ENCODE measurements at regions not wholly inside any gene's neighbourhood (a gene's known extent, or its start where the extent isn't known, plus 50 kb on each side); places are given as distances from the start of the nearest gene placed in this dataset.
A peak's percentile ranks its signal among the peaks of the same experiment; 100 is the strongest.

- Histone ChIP-seq H3K4me1 (replicated peaks in 1 of 4; ENCODE audit: control insufficient read depth in 3 of 4, insufficient read depth in 4 of 4, low read length in 3 of 4) (peaks cover 0 to 4% (median 4%) of the 10 kb centered on the region in 4 experiments; a peak in 3 of 7 replicates), H3K4me2 (ENCODE audit: insufficient read depth in 1 of 2, low read depth in 2 of 2, low read length in 2 of 2) (no peak overlapping the region), H3K79me2 (ENCODE audit: control insufficient read depth in 1 of 2, insufficient read depth in 2 of 2, low read length in 2 of 2) (no peaks in the 10 kb centered on the region), H3K23ac (ENCODE audit: insufficient read length) (no peak overlapping the region), H3K27me3 (replicated peaks in 1 of 4; ENCODE audit: control insufficient read depth in 3 of 4, extremely low read depth in 1 of 4, insufficient read depth in 3 of 4, low read length in 3 of 4) (no peaks in the 10 kb centered on the region), H2BK20ac (ENCODE audit: low read length) (no peak overlapping the region), H3K4ac (replicated peaks; ENCODE audit: insufficient read length, low read depth, low read length) (no peak overlapping the region), H2BK120ac (replicated peaks; ENCODE audit: low read depth, low read length) (no peak overlapping the region), H2BK5ac (ENCODE audit: low read depth, low read length) (no peak overlapping the region), H3K18ac (ENCODE audit: extremely low read depth, low read length) (no peak overlapping the region), H3K56ac (replicated peaks; ENCODE audit: insufficient read length, low read depth, low read length) (no peak overlapping the region), H3K79me1 (ENCODE audit: low read depth, low read length) (no peaks in the 10 kb centered on the region), H3K4me3 (ENCODE audit: extremely low read depth in 1 of 4, insufficient read depth in 2 of 4, low read depth in 3 of 4, low read length in 4 of 4) (no peak overlapping the region), H2BK12ac (ENCODE audit: low read depth, low read length) (no peak overlapping the region), H4K91ac (replicated peaks; ENCODE audit: insufficient read length, low read length) (no peak overlapping the region), H3K14ac (ENCODE audit: insufficient read length) (no peak overlapping the region), H4K5ac (ENCODE audit: insufficient read length, low read depth, low read length) (no peak overlapping the region), H3K27ac (ENCODE audit: low read depth, low read length) (no peak overlapping the region), H2AK5ac (ENCODE audit: low read depth, low read length) (no peak overlapping the region), H3K36me3 (ENCODE audit: control insufficient read depth in 2 of 4, insufficient read depth in 4 of 4, low read length in 3 of 4) (no peaks in the 10 kb centered on the region), H2BK15ac (ENCODE audit: low read length) (no peak overlapping the region), H2AFZ (ENCODE audit: low read length) (peak overlapping the region; percentile 40; the same call in 1 of the 2 replicates), H3K23me2 (ENCODE audit: low read depth, low read length) (no peaks in the 10 kb centered on the region), H4K8ac (ENCODE audit: extremely low read depth, insufficient read depth, low read length) (no peak overlapping the region), H3K9me3 (ENCODE audit: insufficient read depth in 2 of 2, low read depth in 1 of 2, low read length in 1 of 2) (no peaks in the 10 kb centered on the region), H3K9ac (replicated peaks in 1 of 4; ENCODE audit: extremely low read depth in 1 of 4, low read depth in 3 of 4, low read length in 3 of 4) (no peak overlapping the region), H4K20me1 (replicated peaks in 1 of 2; ENCODE audit: control insufficient read depth in 1 of 2, insufficient read depth in 2 of 2, low read length in 2 of 2) (no peaks in the 10 kb centered on the region)
- ChIA-PET CTCF (ENCODE audit: partially characterized antibody) (interaction anchor here (1.2 to 1.4 kb wide), 2 partner anchors 10 to 141 kb away, joined by 3 to 4 read pairs; no protein-coding TSS in a partner anchor), POLR2A (ENCODE audit: partially characterized antibody) (no interaction called here)
- WGBS, 2 experiments (ENCODE audit: extremely low coverage in 1 of 2, insufficient coverage in 1 of 2, insufficient read length in 1 of 2, insufficient replicate concordance in 2 of 2, low coverage in 1 of 2, low lambda C conversion rate in 2 of 2, missing lambda C conversion rate in 1 of 2) = 92% methylated on average over 2 of the region's 2 CpGs; no CpG with 5 or more reads in 1 of the 2 experiments
- DNase-seq (ENCODE audit: low read depth in 1 of 2, low spot score in 2 of 2) (no peak), FAIRE-seq (no peak)
- no peak for TF ChIP-seq ASH2L (IDR thresholded peaks at IDR 0.05; ENCODE audit: low read length)
- TF ChIP-seq HDAC2 (IDR thresholded peaks at IDR 0.05; ENCODE audit: borderline replicate concordance in 1 of 2, low read depth in 2 of 2, low read length in 2 of 2) = no peak
- no peak for TF ChIP-seq HDAC6 (IDR thresholded peaks at IDR 0.05; ENCODE audit: low read depth, low read length)
- no peak for TF ChIP-seq CBX8 (IDR thresholded peaks at IDR 0.05; ENCODE audit: borderline replicate concordance, low read depth, low read length)
- no peak for TF ChIP-seq KDM4A (IDR thresholded peaks at IDR 0.05; ENCODE audit: low read depth, low read length, severe bottlenecking)
- no peak for TF ChIP-seq EP300 (IDR thresholded peaks at IDR 0.05; ENCODE audit: borderline replicate concordance in 1 of 2, low read depth in 2 of 2, low read length in 2 of 2)
- TF ChIP-seq SIRT6 (IDR thresholded peaks at IDR 0.05; ENCODE audit: low read length) = no peak
- no peak for TF ChIP-seq SP4 (IDR thresholded peaks at IDR 0.05; ENCODE audit: low read length)
- TF ChIP-seq GABPA (IDR thresholded peaks at IDR 0.05; ENCODE audit: borderline replicate concordance, insufficient read depth, low read length) = no peak
- no peak for TF ChIP-seq TCF12 (IDR thresholded peaks at IDR 0.05; ENCODE audit: low read depth, low read length)
- TF ChIP-seq JUND (IDR thresholded peaks at IDR 0.05; ENCODE audit: low read length) = no peak
- no peak for TF ChIP-seq USF2 (IDR thresholded peaks at IDR 0.05; ENCODE audit: low read length)
- TF ChIP-seq ZNF274 (IDR thresholded peaks at IDR 0.05; ENCODE audit: borderline replicate concordance, extremely low read depth, low read length) = no peak
- TF ChIP-seq CBX5 (IDR thresholded peaks at IDR 0.05; ENCODE audit: low read depth, low read length) = no peak
These were observed 97.3 kb upstream of the OPRM1 start for GRCh38 chr6:153941768-153942167.
